ENCODE measurements at regions not wholly inside any gene's neighbourhood (a gene's known extent, or its start where the extent isn't known, plus 50 kb on each side); places are given as distances from the start of the nearest gene placed in this dataset.

- no peak overlapping the region for H2AFZ ChIP-seq (ENCODE audit: low read length)
- no peaks in the 10 kb centered on the region for H3K27me3 ChIP-seq (ENCODE audit: low read length)
- no peak overlapping the region for H3K4me2 ChIP-seq (ENCODE audit: low read depth, low read length, poor library complexity, severe bottlenecking)
- H3K79me2 ChIP-seq (ENCODE audit: low read length), result no peaks in the 10 kb centered on the region
- H3K36me3 ChIP-seq (ENCODE audit: insufficient read depth, low read length), result no peaks in the 10 kb centered on the region
- H3K4me3 ChIP-seq (ENCODE audit: low read length), result no peak overlapping the region
- H3K9ac ChIP-seq (ENCODE audit: low read length), result no peak overlapping the region
- DNase-seq, result no peak
- no peaks in the 10 kb centered on the region for H3K9me2 ChIP-seq (replicated peaks; ENCODE audit: insufficient read depth, low read length)
- peaks cover 4% of the 10 kb centered on the region; the same call in 1 of the 2 replicates for H3K4me1 ChIP-seq (ENCODE audit: low read length)
- H4K20me1 ChIP-seq (ENCODE audit: insufficient read depth, low read depth, low read length), result no peaks in the 10 kb centered on the region
- no peaks in the 10 kb centered on the region for H3K9me3 ChIP-seq (ENCODE audit: low read length)
- no peak overlapping the region for H3K27ac ChIP-seq (ENCODE audit: low read length)
Observed at GRCh38 chr20:20823476-20823881, 111.0 kb upstream of the RALGAPA2 start.

GRCh38 chr20:20821484-20822260 lies 109.2 kb upstream of the RALGAPA2 start:
- Histone ChIP-seq H3K4me1 (ENCODE audit: low read length) (peaks cover 4% of the 10 kb centered on the region; the same call in 1 of the 2 replicates), H3K4me3 (ENCODE audit: low read length) (no peak overlapping the region), H3K4me2 (ENCODE audit: low read depth, low read length, poor library complexity, severe bottlenecking) (no peak overlapping the region), H4K20me1 (ENCODE audit: insufficient read depth, low read depth, low read length) (no peaks in the 10 kb centered on the region), H3K9me3 (ENCODE audit: low read length) (no peaks in the 10 kb centered on the region), H3K27me3 (ENCODE audit: low read length) (no peaks in the 10 kb centered on the region), H3K9me2 (replicated peaks; ENCODE audit: insufficient read depth, low read length) (no peaks in the 10 kb centered on the region), H3K36me3 (ENCODE audit: insufficient read depth, low read length) (no peaks in the 10 kb centered on the region), H3K9ac (ENCODE audit: low read length) (no peak overlapping the region), H3K27ac (ENCODE audit: low read length) (no peak overlapping the region), H2AFZ (ENCODE audit: low read length) (no peak overlapping the region), H3K79me2 (ENCODE audit: low read length) (no peaks in the 10 kb centered on the region)
- DNase-seq, result no peak

GRCh38 chr20:20820785-20821483 lies 108.5 kb upstream of the RALGAPA2 start:
- H3K4me1 ChIP-seq (ENCODE audit: low read length), result peaks cover 4% of the 10 kb centered on the region; the same call in 1 of the 2 replicates
- no peaks in the 10 kb centered on the region for H3K27me3 ChIP-seq (ENCODE audit: low read length)
- no peak overlapping the region for H3K9ac ChIP-seq (ENCODE audit: low read length)
- H3K9me3 ChIP-seq (ENCODE audit: low read length), result no peaks in the 10 kb centered on the region
- no peak overlapping the region for H3K27ac ChIP-seq (ENCODE audit: low read length)
- H3K9me2 ChIP-seq (replicated peaks; ENCODE audit: insufficient read depth, low read length), result no peaks in the 10 kb centered on the region
- no peaks in the 10 kb centered on the region for H4K20me1 ChIP-seq (ENCODE audit: insufficient read depth, low read depth, low read length)
- no peak overlapping the region for H3K4me2 ChIP-seq (ENCODE audit: low read depth, low read length, poor library complexity, severe bottlenecking)
- H2AFZ ChIP-seq (ENCODE audit: low read length), result no peak overlapping the region
- no peaks in the 10 kb centered on the region for H3K36me3 ChIP-seq (ENCODE audit: insufficient read depth, low read length)
- no peaks in the 10 kb centered on the region for H3K79me2 ChIP-seq (ENCODE audit: low read length)
- no peak for DNase-seq
- no peak overlapping the region for H3K4me3 ChIP-seq (ENCODE audit: low read length)

GRCh38 chr20:20820104-20820503 lies 107.7 kb upstream of the RALGAPA2 start:
- Histone ChIP-seq H3K4me2 (ENCODE audit: low read depth, low read length, poor library complexity, severe bottlenecking) (no peak overlapping the region), H3K27ac (ENCODE audit: low read length) (no peak overlapping the region), H3K36me3 (ENCODE audit: insufficient read depth, low read length) (no peaks in the 10 kb centered on the region), H3K9me3 (ENCODE audit: low read length) (no peaks in the 10 kb centered on the region), H3K27me3 (ENCODE audit: low read length) (no peaks in the 10 kb centered on the region), H2AFZ (ENCODE audit: low read length) (no peak overlapping the region), H3K4me3 (ENCODE audit: low read length) (no peak overlapping the region), H4K20me1 (ENCODE audit: insufficient read depth, low read depth, low read length) (no peaks in the 10 kb centered on the region), H3K9ac (ENCODE audit: low read length) (no peak overlapping the region), H3K79me2 (ENCODE audit: low read length) (no peaks in the 10 kb centered on the region), H3K4me1 (ENCODE audit: low read length) (peaks cover 4% of the 10 kb centered on the region; the same call in 1 of the 2 replicates), H3K9me2 (replicated peaks; ENCODE audit: insufficient read depth, low read length) (no peaks in the 10 kb centered on the region)
- peak; percentile 59 for DNase-seq

- Histone ChIP-seq H3K9me2 (replicated peaks; ENCODE audit: insufficient read depth, low read length) (no peaks in the 10 kb centered on the region), H2AFZ (ENCODE audit: low read length) (no peak overlapping the region), H3K4me1 (ENCODE audit: low read length) (no peaks in the 10 kb centered on the region), H3K36me3 (ENCODE audit: insufficient read depth, low read length) (no peaks in the 10 kb centered on the region), H3K79me2 (ENCODE audit: low read length) (no peaks in the 10 kb centered on the region), H3K27me3 (ENCODE audit: low read length) (no peaks in the 10 kb centered on the region), H3K4me3 (ENCODE audit: low read length) (no peak overlapping the region), H3K27ac (ENCODE audit: low read length) (no peak overlapping the region), H3K9ac (ENCODE audit: low read length) (no peak overlapping the region), H4K20me1 (ENCODE audit: insufficient read depth, low read depth, low read length) (no peaks in the 10 kb centered on the region), H3K9me3 (ENCODE audit: low read length) (no peaks in the 10 kb centered on the region), H3K4me2 (ENCODE audit: low read depth, low read length, poor library complexity, severe bottlenecking) (no peak overlapping the region)
- DNase-seq, result no peak
Observed at GRCh38 chr20:20816969-20817755, 104.7 kb upstream of the RALGAPA2 start.

GRCh38 chr20:20815711-20816455 lies 103.4 kb upstream of the RALGAPA2 start:
- Histone ChIP-seq H2AFZ (ENCODE audit: low read length) (no peak overlapping the region), H3K79me2 (ENCODE audit: low read length) (no peaks in the 10 kb centered on the region), H3K9ac (ENCODE audit: low read length) (no peak overlapping the region), H3K4me3 (ENCODE audit: low read length) (no peak overlapping the region), H3K9me2 (replicated peaks; ENCODE audit: insufficient read depth, low read length) (no peaks in the 10 kb centered on the region), H3K4me1 (ENCODE audit: low read length) (no peaks in the 10 kb centered on the region), H3K27me3 (ENCODE audit: low read length) (no peaks in the 10 kb centered on the region), H3K4me2 (ENCODE audit: low read depth, low read length, poor library complexity, severe bottlenecking) (no peak overlapping the region), H3K9me3 (ENCODE audit: low read length) (no peaks in the 10 kb centered on the region), H3K36me3 (ENCODE audit: insufficient read depth, low read length) (no peaks in the 10 kb centered on the region), H4K20me1 (ENCODE audit: insufficient read depth, low read depth, low read length) (no peaks in the 10 kb centered on the region), H3K27ac (ENCODE audit: low read length) (no peak overlapping the region)
- DNase-seq, result no peak

- Histone ChIP-seq H3K9ac (ENCODE audit: low read length) (no peak overlapping the region), H3K9me2 (replicated peaks; ENCODE audit: insufficient read depth, low read length) (no peaks in the 10 kb centered on the region), H3K4me1 (ENCODE audit: low read length) (no peaks in the 10 kb centered on the region), H3K9me3 (ENCODE audit: low read length) (no peaks in the 10 kb centered on the region), H2AFZ (ENCODE audit: low read length) (no peak overlapping the region), H3K27me3 (ENCODE audit: low read length) (no peaks in the 10 kb centered on the region), H3K79me2 (ENCODE audit: low read length) (no peaks in the 10 kb centered on the region), H3K4me2 (ENCODE audit: low read depth, low read length, poor library complexity, severe bottlenecking) (no peak overlapping the region), H3K4me3 (ENCODE audit: low read length) (no peak overlapping the region), H3K36me3 (ENCODE audit: insufficient read depth, low read length) (no peaks in the 10 kb centered on the region), H3K27ac (ENCODE audit: low read length) (no peak overlapping the region), H4K20me1 (ENCODE audit: insufficient read depth, low read depth, low read length) (no peaks in the 10 kb centered on the region)
- no peak for DNase-seq
Observed at GRCh38 chr20:20814685-20815084, 102.2 kb upstream of the RALGAPA2 start.

Measured in Karpas-422 (cell line).